Heart left ventricle (tissue), 16 donors: ENCODE measurements at regions not wholly inside any gene's neighbourhood (a gene's known extent, or its start where the extent isn't known, plus 50 kb on each side); places are given as distances from the start of the nearest gene placed in this dataset.

Experiments
- ATAC-seq, 4 donors: fragments of 200-7000 bp; cut with Tn5 transposase; one replicate each; pipeline ENCODE4 v1.9.1; 2020 to 2022; ENCODE audit warnings: moderate library complexity in 4 of 4, mild to moderate bottlenecking in 3 of 4, moderate number of reproducible peaks in 1 of 4
- DNase-seq, 5 donors: peaks; one replicate each; pipeline ENCODE4 v3.0.0-alpha.2; 2020
- H3K27ac ChIP-seq, 12 donors: fragments of 200-600 bp; sonication (generic) in 4 of 12; one replicate each; pipeline versions ENCODE4 v1.5.0 to v1.8.0; 2016 to 2022; ENCODE audit warnings: mild to moderate bottlenecking in 2 of 12
- H3K27me3 ChIP-seq, 9 donors: fragments of 200-600 bp; sonication (generic) in 2 of 9; one replicate each; pipeline versions ENCODE4 v1.5.1 to v1.8.0; 2016 to 2022; ENCODE audit warnings: mild to moderate bottlenecking in 3 of 9
- H3K36me3 ChIP-seq, 9 donors: fragments of 200-600 bp; sonication (generic) in 2 of 9; one replicate each; pipeline versions ENCODE4 v1.5.0 to v1.8.0; 2018 to 2022; ENCODE audit warnings: mild to moderate bottlenecking in 2 of 9
- H3K4me1 ChIP-seq, 12 donors: fragments of 200-600 bp; sonication (generic) in 4 of 12; one replicate each; pipeline versions ENCODE4 v1.5.0 to v1.8.0; 2016 to 2022; ENCODE audit warnings: mild to moderate bottlenecking in 3 of 12
- H3K4me3 ChIP-seq, 12 donors: fragments of 200-600 bp; sonication (generic) in 4 of 12; one replicate each; pipeline versions ENCODE4 v1.5.0 to v1.8.0; 2017 to 2022; ENCODE audit warnings: mild to moderate bottlenecking in 9 of 12, moderate library complexity in 4 of 12
- H3K9me3 ChIP-seq, 12 donors: fragments of 200-600 bp; sonication (generic) in 4 of 12; one replicate each; pipeline versions ENCODE4 v1.5.0 to v1.8.0; 2016 to 2022; ENCODE audit warnings: mild to moderate bottlenecking in 1 of 12
- POLR2A ChIP-seq, 2 donors: fragments of 450-650 bp; IDR thresholded peaks; one replicate each; pipeline ENCODE4 v1.6.1; 2017; ENCODE audit warnings: antibody characterized with exemption in 2 of 2, mild to moderate bottlenecking in 2 of 2, moderate library complexity in 2 of 2
- WGBS, 4 donors: extraction: QIAGEN DNeasy Blood & Tissue Kit in 2 of 4; methylation state at CpG; one replicate each; pipeline versions ENCODE4 v1.1.5 to v1.1.7; 2013 to 2018; 5-methylcytosine and 5-hydroxymethylcytosine counted together
- intact Hi-C, 10 donors: fragments of 100-400 bp; cut with DNase I; formaldehyde crosslinking; loops; one replicate each; pipeline versions ENCODE4 v1.11.1 to v1.14.2; 2022
- TF ChIP-seq, protein P1 (sequence below), 12 donors: fragments of 200-600 bp; sonication (generic) in 4 of 12; IDR thresholded peaks; one replicate each; pipeline versions ENCODE4 v1.5.0 to v1.8.0; 2018 to 2022; ENCODE audit warnings: antibody characterized with exemption in 12 of 12, mild to moderate bottlenecking in 5 of 12
- donor health status: ischemic (EF 13 %, LVEDD 7.1; RV severe dilation, severe dysfunction).
- donor health status: healthy with polysubstance abuse.
- donor health status: DM: no; HTN: yes; CAD: no.
- donor health status: DM: no; HTN: no; CAD: no.
- donor health status: ischemic (EF 25% LVEDD 6.9; RV normal size, moderate dysfunction).
- donor health status: ischemic (EF 25% LVEDD 5.7; RV mildly dilated, moderate dysfunction).
- donor health status: healthy.
- donor health status: DM: yes; HTN: yes; CAD: no.
- donor health status: ischemic (EF 35%, LVEDD 5.7; RV mildly dilated, moderate dysfunction).
- donor health status: nonischemic (EF 11% LVEDD 7.7; RV severe dilation, severe dysfunction).
- donor health status: DM: yes; HTN: yes; CAD: no.
- donor health status: PGD.
- donor health status: ischemic (EF 29% LVEDD 5.4; RV normal size, mild dysfunction).
- donor health status: nonischemic (EF 23%, LVEDD 6.1; RV moderate dilation, normal function).

DNA sequence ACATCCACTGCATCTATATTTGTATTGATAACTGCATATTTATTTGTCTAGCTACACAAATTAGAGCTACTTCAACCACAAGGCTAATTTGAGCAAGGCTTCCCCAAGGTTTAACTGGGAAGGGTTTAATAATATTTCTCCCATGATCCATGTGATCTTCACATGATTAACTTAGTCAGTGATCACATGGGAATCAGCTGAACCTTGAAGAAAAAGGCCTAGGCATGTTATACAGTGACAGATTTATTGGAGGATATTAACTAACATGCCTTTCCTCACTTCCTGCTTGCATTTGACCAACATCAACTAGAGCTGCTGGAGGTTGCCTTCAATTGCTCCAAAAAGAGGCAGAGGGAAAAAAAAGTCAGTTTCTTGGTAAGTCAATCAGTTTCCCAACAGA is 417.0 kb downstream of the HAO1 start:
- H3K9me3 ChIP-seq = peaks cover 0 to 6% (median 0%) of the 10 kb centered on the region in 12 donors
- no peaks in the 10 kb centered on the region for H3K27me3 ChIP-seq
- H3K4me3 ChIP-seq = no peak overlapping the region
- no peaks in the 10 kb centered on the region for H3K4me1 ChIP-seq
- no peak for TF ChIP-seq POLR2A (IDR thresholded peaks at IDR 0.05)
- TF ChIP-seq, protein P1, sequence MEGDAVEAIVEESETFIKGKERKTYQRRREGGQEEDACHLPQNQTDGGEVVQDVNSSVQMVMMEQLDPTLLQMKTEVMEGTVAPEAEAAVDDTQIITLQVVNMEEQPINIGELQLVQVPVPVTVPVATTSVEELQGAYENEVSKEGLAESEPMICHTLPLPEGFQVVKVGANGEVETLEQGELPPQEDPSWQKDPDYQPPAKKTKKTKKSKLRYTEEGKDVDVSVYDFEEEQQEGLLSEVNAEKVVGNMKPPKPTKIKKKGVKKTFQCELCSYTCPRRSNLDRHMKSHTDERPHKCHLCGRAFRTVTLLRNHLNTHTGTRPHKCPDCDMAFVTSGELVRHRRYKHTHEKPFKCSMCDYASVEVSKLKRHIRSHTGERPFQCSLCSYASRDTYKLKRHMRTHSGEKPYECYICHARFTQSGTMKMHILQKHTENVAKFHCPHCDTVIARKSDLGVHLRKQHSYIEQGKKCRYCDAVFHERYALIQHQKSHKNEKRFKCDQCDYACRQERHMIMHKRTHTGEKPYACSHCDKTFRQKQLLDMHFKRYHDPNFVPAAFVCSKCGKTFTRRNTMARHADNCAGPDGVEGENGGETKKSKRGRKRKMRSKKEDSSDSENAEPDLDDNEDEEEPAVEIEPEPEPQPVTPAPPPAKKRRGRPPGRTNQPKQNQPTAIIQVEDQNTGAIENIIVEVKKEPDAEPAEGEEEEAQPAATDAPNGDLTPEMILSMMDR (IDR thresholded peaks at IDR 0.05) = no peak
- no peak overlapping the region for H3K27ac ChIP-seq
- H3K36me3 ChIP-seq = no peaks in the 10 kb centered on the region
- intact Hi-C loops = no loop called here
- DNase-seq = no peak
- no peak for ATAC-seq

DNA sequence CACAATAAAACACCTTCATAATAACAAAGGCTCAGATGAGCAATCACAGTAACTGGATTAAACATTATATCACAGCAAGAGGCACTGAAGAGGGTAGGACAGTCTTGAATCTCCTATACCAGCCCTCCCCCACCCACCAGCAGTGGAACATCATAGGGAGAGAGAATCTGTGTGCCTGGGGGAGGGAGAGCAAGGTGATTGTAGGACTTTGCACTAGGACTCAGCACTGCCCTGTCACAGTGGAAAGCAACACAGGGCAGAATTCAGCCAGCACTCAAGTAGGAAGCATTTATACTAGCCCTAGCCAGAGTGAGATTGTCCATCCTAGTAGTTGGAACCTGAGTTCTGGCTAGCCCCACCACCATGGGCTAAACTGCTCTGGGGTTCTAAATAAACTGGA is 400.2 kb downstream of the HAO1 start:
- intact Hi-C loops = no loop called here
- DNase-seq = no peak
- no peak overlapping the region for H3K27ac ChIP-seq
- H3K27me3 ChIP-seq = no peaks in the 10 kb centered on the region
- no peak overlapping the region for H3K4me3 ChIP-seq
- H3K36me3 ChIP-seq = no peaks in the 10 kb centered on the region
- no peaks in the 10 kb centered on the region for H3K4me1 ChIP-seq
- no peak for ATAC-seq
- TF ChIP-seq, protein P1 (IDR thresholded peaks at IDR 0.05) = no peak
- TF ChIP-seq POLR2A (IDR thresholded peaks at IDR 0.05) = no peak
- peaks cover 0 to 5% (median 0%) of the 10 kb centered on the region in 12 donors for H3K9me3 ChIP-seq

DNA sequence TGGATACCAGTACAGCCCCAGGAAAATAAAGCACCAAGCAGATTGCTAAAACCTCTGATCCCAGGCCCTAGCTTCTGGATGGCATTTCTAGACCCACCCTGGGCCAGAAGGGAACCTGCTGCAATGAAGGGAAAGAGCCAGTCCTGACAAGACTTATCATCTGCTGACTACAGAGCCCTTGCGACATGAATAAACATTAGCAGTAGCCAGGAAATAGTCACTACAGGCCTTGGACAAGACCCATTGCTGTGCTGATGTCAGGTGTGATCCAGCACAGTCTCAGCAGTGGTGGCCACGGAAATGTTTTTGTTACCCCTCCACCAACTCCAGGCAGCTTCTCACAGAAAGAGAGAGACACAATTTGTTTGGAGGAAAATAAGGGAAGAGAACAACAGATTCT is 399.3 kb downstream of the HAO1 start:
- no peak for TF ChIP-seq POLR2A (IDR thresholded peaks at IDR 0.05)
- TF ChIP-seq, protein P1 (IDR thresholded peaks at IDR 0.05) = no peak
- DNase-seq = no peak
- Histone ChIP-seq H3K27me3 (no peaks in the 10 kb centered on the region), H3K9me3 (peaks cover 0 to 12% (median 0%) of the 10 kb centered on the region in 12 donors), H3K27ac (no peak overlapping the region), H3K36me3 (no peaks in the 10 kb centered on the region), H3K4me3 (no peak overlapping the region), H3K4me1 (no peaks in the 10 kb centered on the region)
- no peak for ATAC-seq
- intact Hi-C loops = no loop called here
- 69 to 88% (median 77%) methylated on average over 2 of the region's 2 CpGs for WGBS, 4 donors

DNA sequence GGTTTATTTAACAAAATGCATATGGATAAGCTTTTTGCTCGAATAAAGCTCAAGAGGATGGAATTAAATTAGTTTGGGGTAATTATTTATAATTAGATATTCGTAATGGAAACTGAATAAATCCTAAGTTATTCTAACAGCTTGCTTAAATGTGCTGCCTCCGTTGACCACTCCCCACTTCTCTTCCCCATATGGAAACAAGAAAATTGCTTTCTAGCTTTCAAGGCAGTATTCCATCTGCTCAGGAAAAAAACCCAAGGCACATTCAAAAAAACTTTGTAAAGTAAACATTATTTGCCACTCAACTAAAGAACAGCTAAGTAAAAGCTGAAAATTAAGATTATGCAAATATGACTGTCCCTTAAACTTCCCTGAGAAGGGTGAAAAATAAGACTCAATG is 369.2 kb downstream of the HAO1 start:
- H3K4me1 ChIP-seq = no peaks in the 10 kb centered on the region
- intact Hi-C loops = no loop called here
- H3K27me3 ChIP-seq = no peaks in the 10 kb centered on the region
- 75 to 81% (median 77%) methylated on average over 3 of the region's 3 CpGs for WGBS, 4 donors
- no peaks in the 10 kb centered on the region for H3K36me3 ChIP-seq
- no peak overlapping the region for H3K4me3 ChIP-seq
- H3K27ac ChIP-seq = no peak overlapping the region
- ATAC-seq = no peak
- H3K9me3 ChIP-seq = no peaks in the 10 kb centered on the region
- TF ChIP-seq POLR2A (IDR thresholded peaks at IDR 0.05) = no peak
- TF ChIP-seq, protein P1 (IDR thresholded peaks at IDR 0.05) = no peak
- DNase-seq = no peak
